ENCODE measurements at regions not wholly inside any gene's neighbourhood (a gene's known extent, or its start where the extent isn't known, plus 50 kb on each side); places are given as distances from the start of the nearest gene placed in this dataset.
"Not testable (repeated sequence)": the region's sequence is repeated elsewhere in the genome, so short reads cannot be mapped to it uniquely, and the experiment has no call there.

DNA sequence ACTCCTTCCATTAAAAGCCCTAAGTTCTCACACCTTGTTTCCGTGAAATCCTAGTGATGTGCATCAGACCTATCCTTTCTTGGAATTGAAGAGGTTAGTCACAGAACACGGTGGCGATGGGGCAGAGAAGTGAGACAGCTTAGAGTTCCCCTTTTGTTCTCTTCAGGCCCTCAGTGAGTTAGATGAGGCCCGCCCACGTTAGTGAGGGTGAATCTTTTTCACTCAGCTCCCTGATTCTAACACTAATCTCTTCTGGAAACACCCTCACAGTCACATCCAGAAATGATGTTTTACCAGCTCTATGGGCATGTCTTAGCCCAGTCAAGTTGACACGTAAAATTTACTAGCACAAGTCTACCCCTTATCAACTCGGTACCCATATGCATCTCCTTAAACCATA is 172.7 kb upstream of the NOX3 start:
- DNase-seq (ENCODE audit: low read depth, low spot score) = no peak
- no peak overlapping the region for H3K27ac ChIP-seq

DNA sequence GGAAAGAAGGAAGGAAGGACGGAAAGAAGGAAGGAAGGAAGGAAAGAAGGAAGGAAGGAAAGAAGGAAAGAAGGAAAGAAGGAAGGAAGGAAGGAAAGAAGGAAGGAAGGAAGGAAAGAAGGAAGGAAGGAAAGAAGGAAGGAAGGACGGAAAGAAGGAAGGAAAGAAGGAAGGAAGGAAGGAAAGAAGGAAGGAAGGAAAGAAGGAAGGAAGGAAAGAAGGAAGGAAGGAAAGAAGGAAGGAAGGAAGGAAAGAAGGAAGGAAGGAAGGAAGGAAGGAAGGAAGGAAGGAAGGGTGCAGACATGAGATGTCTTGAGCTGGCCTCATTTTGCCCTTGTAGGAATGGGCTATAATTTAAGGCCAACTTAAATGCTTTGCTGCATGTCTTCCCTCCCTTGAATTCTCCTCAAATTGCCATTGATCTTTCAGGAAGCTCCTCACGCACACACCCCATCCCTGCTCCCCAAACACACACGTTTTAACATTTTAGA is 172.1 kb upstream of the NOX3 start:
- not testable (repeated sequence) for H3K27ac ChIP-seq; DNase-seq (ENCODE audit: low read depth, low spot score)

- no peak overlapping the region for H3K27ac ChIP-seq
- DNase-seq (ENCODE audit: low read depth, low spot score) = no peak
Measured at GRCh38 chr6:155623450-155624178, 168.0 kb upstream of the NOX3 start.

GRCh38 chr6:155614606-155615005 is 159.0 kb upstream of the NOX3 start:
- no peak for DNase-seq (ENCODE audit: low read depth, low spot score)
- no peak overlapping the region for H3K27ac ChIP-seq

DNA sequence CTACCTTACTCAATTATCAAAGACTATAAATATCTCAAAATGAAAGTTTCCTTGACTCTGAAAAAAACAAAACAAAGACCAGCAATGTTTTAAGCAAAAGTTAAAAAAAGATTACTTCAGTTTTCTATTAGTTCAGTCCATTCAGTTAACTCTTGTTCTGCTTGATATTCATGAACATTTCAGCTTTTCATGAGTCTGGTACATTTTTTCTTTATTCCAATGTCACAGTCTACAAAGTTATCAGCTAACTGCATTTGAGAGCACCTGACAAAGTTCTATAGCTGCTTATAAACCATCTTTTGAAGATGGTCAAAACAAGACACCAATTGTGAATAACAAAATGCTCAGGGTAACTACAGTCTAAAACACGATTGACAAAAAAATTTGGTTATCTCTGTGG is 156.1 kb upstream of the NOX3 start:
- no peak overlapping the region for H3K27ac ChIP-seq

GRCh38 chr6:155604991-155605390 is 149.4 kb upstream of the NOX3 start:
- no peak overlapping the region for H3K27ac ChIP-seq
- no peak for DNase-seq (ENCODE audit: low read depth, low spot score)

More for the DNA sequence above, 156.1 kb upstream of the NOX3 start:
- DNase-seq (ENCODE audit: low read depth, low spot score) = no peak

DNA sequence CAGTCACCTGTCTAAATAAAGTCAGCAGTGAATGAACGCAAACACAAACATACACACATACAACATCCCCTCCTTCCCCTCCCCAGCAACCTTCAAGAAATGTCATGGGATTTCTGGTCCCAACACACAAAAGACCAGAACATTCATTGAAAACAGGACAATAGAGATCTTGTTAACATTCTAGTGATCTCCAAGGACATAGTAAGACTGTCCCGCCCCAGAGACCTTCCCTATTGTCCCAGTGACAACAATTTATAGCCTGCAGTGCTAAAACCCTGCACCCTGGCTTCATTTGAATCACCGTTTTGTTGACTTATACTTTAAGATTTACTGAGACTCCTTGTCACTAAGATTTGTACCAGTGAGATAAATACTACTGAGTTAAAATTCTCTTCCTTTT is 143.9 kb upstream of the NOX3 start:
- no peak overlapping the region for H3K27ac ChIP-seq
- DNase-seq (ENCODE audit: low read depth, low spot score) = no peak

DNA sequence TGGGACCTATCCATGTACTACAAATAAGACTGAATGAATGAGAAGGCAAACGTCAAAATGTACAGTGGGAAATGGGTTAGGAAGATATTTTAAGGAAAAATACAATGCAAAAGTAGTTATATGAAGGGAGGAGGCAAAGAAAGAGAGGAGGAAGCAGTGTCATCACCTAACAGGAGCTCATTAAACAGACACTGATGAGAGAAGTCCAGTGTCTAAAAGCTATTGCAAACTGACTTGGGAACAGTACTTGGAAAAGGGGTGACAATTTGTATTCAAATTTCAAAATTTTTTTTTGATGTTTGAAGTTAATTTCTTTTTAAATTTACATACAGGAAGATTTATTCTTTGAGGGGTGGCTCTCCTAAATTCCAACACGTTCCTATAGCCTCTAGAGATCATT is 143.5 kb upstream of the NOX3 start:
- H3K27ac ChIP-seq = no peak overlapping the region
- no peak for DNase-seq (ENCODE audit: low read depth, low spot score)

GRCh38 chr6:155595284-155595683 is 139.6 kb upstream of the NOX3 start:
- no peak overlapping the region for H3K27ac ChIP-seq
- DNase-seq (ENCODE audit: low read depth, low spot score) = no peak

DNA sequence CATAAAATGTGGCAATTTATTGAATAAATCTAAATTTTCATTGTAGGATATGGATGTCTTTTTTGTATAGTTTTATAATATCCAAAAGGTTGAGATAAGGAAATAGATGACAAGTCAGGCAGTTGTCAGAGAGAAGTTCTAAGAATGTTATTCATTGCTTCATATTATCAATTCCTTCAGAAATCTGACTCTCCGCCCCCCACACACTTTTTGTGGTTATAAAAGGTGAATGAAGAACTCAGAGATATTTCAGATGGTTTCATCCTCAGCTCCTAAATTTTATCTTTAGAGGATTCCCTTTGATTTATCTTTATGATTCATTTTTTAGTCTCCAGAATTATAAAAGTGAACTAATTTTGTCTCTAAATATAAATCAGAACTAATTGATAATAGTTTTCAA is 136.1 kb upstream of the NOX3 start:
- no peak overlapping the region for H3K27ac ChIP-seq

DNA sequence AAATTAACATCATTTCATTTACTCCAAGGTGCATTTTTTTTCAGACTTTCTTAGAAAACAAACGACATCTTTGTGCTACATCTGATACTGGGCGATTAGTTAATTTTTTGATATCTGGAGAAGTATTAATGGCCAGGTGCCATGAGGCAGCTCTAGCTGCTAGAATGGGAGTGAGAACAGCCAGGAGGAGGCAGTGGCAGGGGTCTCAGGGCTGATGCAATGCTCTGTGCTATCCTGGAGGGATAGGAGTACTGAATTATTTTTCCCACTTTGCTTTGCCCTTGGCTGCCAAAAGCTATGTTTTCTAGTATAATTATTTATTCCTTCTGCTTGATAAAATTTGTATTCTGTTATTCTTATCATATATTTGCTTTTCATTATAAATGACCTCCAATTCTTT is 133.6 kb upstream of the NOX3 start:
- H3K27ac ChIP-seq = no peak overlapping the region
- DNase-seq (ENCODE audit: low read depth, low spot score) = no peak

More for the DNA sequence above, 136.1 kb upstream of the NOX3 start:
- no peak for DNase-seq (ENCODE audit: low read depth, low spot score)

DNA sequence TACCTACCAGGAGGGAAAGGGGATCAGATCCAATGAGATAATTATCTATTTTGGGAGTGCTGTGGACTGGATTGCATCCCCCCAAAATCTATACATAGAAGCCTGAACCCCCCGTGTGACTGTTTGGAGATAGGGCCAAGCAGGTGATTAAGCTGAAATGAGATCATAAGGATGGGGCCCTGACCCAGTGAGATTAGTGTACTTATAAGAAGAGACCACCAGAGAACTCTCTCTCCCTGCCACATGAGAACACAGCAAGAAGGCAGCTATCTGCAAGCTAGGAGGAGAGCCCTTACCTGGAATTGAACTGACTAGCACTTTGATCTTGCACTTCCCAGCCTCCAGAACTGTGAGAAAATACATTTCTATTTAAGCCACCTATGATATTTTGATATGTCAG is 132.2 kb upstream of the NOX3 start:
- no peak for DNase-seq (ENCODE audit: low read depth, low spot score)
- H3K27ac ChIP-seq = no peak overlapping the region

DNA sequence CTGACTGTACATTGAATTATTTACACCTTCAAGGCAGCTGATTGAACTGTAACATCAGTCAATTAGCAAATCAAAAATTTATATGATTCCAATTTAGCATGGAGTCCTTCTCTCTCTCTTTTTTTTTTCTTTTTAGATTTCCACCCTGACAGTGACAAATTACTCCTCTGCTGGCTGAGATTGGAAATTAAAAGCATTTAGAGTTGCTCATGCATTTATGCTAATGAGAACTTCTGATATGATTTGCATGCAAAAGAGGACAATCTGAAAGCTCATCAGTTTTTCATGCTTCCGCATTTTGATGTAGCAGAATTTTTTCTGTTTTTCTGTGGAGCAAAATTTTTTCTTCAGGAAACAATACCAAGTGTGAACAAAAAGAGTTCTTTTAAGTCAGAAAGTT is 130.5 kb upstream of the NOX3 start:
- H3K27ac ChIP-seq = no peak overlapping the region
- no peak for DNase-seq (ENCODE audit: low read depth, low spot score)

GRCh38 chr6:155584006-155584405 is 128.4 kb upstream of the NOX3 start:
- no peak for DNase-seq (ENCODE audit: low read depth, low spot score)

GRCh38 chr6:155582016-155582991 is 126.7 kb upstream of the NOX3 start:
- no peak overlapping the region for H3K27ac ChIP-seq
- no peak for DNase-seq (ENCODE audit: low read depth, low spot score)

More at GRCh38 chr6:155584006-155584405, 128.4 kb upstream of the NOX3 start:
- no peak overlapping the region for H3K27ac ChIP-seq

GRCh38 chr6:155580904-155581303 is 125.3 kb upstream of the NOX3 start:
- DNase-seq (ENCODE audit: low read depth, low spot score) = no peak
- no peak overlapping the region for H3K27ac ChIP-seq

GRCh38 chr6:155578251-155578650 is 122.6 kb upstream of the NOX3 start:
- DNase-seq (ENCODE audit: low read depth, low spot score) = no peak
- no peak overlapping the region for H3K27ac ChIP-seq

DNA sequence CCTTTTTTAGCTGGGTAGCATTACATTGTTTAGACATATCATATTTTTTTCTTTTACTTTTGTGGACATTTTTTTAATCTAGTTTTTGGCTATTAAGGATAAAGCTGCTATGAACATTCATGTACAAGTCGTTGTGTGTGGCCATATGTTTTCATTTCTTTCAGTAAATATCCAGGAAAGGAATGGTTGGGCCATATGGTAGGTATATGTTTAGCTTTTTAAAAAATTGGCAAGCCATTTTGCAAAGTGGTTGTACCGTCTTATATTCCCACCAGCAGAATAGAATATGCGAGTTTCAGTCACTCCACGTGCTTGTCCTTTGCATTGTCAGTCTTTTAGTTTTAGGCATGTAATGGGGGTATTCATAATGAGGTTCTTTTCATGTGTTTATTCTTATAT is 106.3 kb upstream of the NOX3 start:
- no peak for DNase-seq (ENCODE audit: low read depth, low spot score)
- H3K27ac ChIP-seq = no peak overlapping the region

DNA sequence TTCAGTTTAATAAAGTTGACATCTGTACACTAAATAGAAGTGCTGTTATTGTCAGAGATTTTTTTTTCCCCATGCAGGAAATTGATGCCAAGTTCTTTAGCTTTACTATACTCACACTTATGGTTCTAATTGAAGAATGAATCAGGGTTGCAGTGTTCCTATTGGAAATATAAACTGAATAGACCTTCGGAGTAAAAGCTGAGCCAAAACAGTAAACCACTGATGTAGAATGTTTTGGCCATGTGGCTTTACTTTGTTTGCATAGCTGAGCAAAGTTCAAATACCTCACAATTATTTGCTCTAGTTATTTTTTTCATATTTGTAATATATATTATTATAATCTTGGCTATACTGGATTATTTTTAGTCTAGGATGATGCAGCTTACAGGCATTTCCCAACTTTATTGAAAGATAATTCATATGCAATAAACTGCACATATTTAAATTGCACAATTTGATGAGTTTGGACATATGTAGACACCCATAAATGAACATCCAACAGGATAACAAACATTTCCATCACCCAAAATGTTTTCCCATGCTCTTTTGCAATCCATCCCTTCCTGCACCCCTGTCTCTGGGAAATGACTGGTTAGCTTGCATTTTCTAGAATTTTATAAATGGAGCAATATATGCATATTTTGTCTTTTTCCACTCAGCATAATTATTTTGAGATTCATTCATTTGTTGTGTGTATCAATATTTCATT is 105.8 kb upstream of the NOX3 start:
- no peak for DNase-seq (ENCODE audit: low read depth, low spot score)
- no peak overlapping the region for H3K27ac ChIP-seq

DNA sequence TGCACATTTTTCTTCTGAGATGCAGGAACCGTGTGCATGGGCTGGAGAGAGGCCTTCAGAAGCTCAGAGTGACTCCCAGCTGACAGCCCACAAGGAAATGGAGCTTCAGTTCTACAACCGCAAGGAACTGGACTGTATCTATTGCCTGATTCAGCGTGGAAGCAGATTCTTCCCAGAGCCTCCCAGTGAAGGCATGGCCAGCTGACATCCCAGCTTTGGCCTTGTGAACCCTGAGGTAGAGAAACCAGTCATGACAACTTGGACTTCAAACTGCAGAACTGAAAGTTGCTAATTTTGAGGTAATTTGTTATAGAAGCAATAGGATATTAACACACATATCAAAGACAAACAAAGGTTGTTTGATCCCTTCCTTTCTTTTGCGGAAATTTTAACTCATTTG is 94.3 kb upstream of the NOX3 start:
- H3K27ac ChIP-seq = no peak overlapping the region
- no peak for DNase-seq (ENCODE audit: low read depth, low spot score)

Measured in epithelial cell of prostate (primary cell).